ENCODE measurements at regions not wholly inside any gene's neighbourhood (a gene's known extent, or its start where the extent isn't known, plus 50 kb on each side); places are given as distances from the start of the nearest gene placed in this dataset.

DNA sequence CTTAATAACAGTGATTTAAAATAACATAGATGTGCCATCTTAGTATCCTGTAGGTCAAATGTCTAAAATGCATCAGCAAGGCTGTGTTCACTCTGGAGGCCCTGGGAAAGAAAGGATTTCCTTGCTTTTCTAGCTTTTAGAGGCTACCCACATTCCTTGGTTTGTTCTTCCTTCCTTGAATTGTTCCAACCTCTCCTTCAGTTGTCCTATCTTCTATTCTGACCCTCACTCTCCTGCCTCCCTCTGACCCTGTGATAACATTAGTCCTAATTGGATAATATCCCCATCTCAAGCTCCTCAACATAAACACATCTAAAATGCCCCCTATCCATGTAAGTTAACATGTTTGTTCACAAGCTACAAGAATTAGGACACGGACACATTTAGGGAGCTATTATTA is 733.5 kb downstream of the SOCS6 start:
- no peak overlapping the region for H3K4me3 ChIP-seq (ENCODE audit: insufficient read length, low read depth)
- no peaks in the 10 kb centered on the region; the same call in 1 of the 2 replicates for H3K9me3 ChIP-seq (ENCODE audit: insufficient read depth, low read length)
- H3K36me3 ChIP-seq (ENCODE audit: insufficient read depth, insufficient read length, low read length), result no peaks in the 10 kb centered on the region
- H3K4me1 ChIP-seq (ENCODE audit: insufficient read depth, insufficient read length), result no peaks in the 10 kb centered on the region
- H3K9ac ChIP-seq (ENCODE audit: insufficient read length, low read depth), result no peak overlapping the region
- no peaks in the 10 kb centered on the region for H3K27me3 ChIP-seq (ENCODE audit: insufficient read depth, insufficient read length)
- no peak for DNase-seq (ENCODE audit: low read depth, low spot score)
- TF ChIP-seq ZNF274 (IDR thresholded peaks at IDR 0.05; ENCODE audit: low read depth, low read length) (no peak), SUZ12 (IDR thresholded peaks at IDR 0.05; ENCODE audit: extremely low read depth, insufficient read depth, insufficient read length) (no peak), YY1 (IDR thresholded peaks at IDR 0.05; ENCODE audit: insufficient read depth, insufficient read length) (no peak)

DNA sequence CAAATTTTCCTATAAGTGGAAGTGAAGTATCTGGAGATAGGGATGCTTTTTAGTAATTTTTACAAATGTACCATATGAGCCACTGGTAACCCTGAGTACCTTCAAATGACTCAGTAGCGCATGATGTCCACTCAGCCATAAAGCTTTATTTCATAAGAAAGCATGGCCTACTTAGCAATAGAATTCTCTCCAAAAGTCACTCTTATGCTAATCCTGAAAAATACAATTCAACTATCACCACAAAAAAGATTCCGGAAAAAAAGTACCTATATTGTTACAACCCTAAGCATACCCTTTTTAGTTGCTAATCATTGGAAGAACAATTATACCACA is 732.2 kb downstream of the SOCS6 start:
- no peak for TF ChIP-seq YY1 (IDR thresholded peaks at IDR 0.05; ENCODE audit: insufficient read depth, insufficient read length)
- no peak for TF ChIP-seq SUZ12 (IDR thresholded peaks at IDR 0.05; ENCODE audit: extremely low read depth, insufficient read depth, insufficient read length)
- TF ChIP-seq ZNF274 (IDR thresholded peaks at IDR 0.05; ENCODE audit: low read depth, low read length), result no peak
- no peak for DNase-seq (ENCODE audit: low read depth, low spot score)
- H3K4me1 ChIP-seq (ENCODE audit: insufficient read depth, insufficient read length), result no peaks in the 10 kb centered on the region
- no peaks in the 10 kb centered on the region; the same call in 1 of the 2 replicates for H3K9me3 ChIP-seq (ENCODE audit: insufficient read depth, low read length)
- no peak overlapping the region for H3K9ac ChIP-seq (ENCODE audit: insufficient read length, low read depth)
- H3K4me3 ChIP-seq (ENCODE audit: insufficient read length, low read depth), result no peak overlapping the region
- no peaks in the 10 kb centered on the region for H3K27me3 ChIP-seq (ENCODE audit: insufficient read depth, insufficient read length)
- no peaks in the 10 kb centered on the region for H3K36me3 ChIP-seq (ENCODE audit: insufficient read depth, insufficient read length, low read length)

DNA sequence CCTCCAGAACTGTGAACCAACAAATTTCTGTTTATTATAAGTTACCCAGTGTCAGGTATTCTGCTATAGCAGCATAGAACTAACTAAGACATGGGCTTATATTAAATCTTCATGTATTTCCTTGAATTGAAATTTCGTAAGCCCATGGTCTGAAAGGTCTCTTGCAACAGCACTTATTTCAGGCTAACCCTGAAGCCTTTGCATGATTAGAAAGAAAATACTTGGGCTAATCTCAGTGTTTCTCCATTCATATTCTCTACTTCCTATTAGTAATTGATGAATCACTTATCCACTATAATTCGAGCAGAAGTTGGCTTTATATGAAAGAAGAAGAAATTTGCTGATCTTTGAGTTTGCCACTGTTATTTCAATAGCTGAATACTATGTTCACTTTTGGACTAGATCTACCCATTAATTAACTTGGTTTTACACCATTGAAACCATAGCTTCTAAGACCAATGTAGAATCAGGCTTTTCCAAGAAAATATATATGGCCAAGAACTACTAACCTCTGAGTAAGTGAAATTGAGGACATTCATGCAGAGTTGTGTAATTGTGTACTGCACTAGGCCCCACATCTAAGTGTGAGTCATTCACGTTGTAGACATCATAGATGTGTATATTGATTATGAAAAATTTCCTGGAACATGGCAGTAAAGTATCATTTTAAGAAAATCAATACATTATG is 731.6 kb downstream of the SOCS6 start:
- TF ChIP-seq YY1 (IDR thresholded peaks at IDR 0.05; ENCODE audit: insufficient read depth, insufficient read length) (no peak), SUZ12 (IDR thresholded peaks at IDR 0.05; ENCODE audit: extremely low read depth, insufficient read depth, insufficient read length) (no peak), ZNF274 (IDR thresholded peaks at IDR 0.05; ENCODE audit: low read depth, low read length) (no peak)
- no peak overlapping the region for H3K4me3 ChIP-seq (ENCODE audit: insufficient read length, low read depth)
- no peaks in the 10 kb centered on the region; the same call in 1 of the 2 replicates for H3K9me3 ChIP-seq (ENCODE audit: insufficient read depth, low read length)
- H3K27me3 ChIP-seq (ENCODE audit: insufficient read depth, insufficient read length), result no peaks in the 10 kb centered on the region
- DNase-seq (ENCODE audit: low read depth, low spot score), result no peak
- H3K9ac ChIP-seq (ENCODE audit: insufficient read length, low read depth), result no peak overlapping the region
- no peaks in the 10 kb centered on the region for H3K36me3 ChIP-seq (ENCODE audit: insufficient read depth, insufficient read length, low read length)
- H3K4me1 ChIP-seq (ENCODE audit: insufficient read depth, insufficient read length), result no peaks in the 10 kb centered on the region

DNA sequence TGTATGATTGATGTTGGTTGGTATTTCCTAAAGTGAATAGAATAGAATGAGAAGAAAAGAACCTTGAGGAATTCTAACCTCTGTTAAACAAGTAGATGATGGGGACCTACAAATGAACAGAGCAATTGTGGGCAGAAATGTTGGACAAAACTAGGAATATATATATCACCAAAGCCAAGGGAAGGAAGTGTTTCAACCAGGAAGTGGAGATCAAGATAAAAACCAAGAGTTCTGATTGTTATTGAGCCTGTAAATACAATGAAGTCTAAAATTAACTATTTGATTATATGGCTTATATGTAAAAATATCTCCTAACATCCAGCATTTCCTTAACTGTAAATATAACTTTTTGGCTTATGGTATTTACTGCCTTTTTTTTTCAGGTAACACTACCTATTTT is 730.0 kb downstream of the SOCS6 start:
- H3K9ac ChIP-seq (ENCODE audit: insufficient read length, low read depth), result no peak overlapping the region
- H3K4me3 ChIP-seq (ENCODE audit: insufficient read length, low read depth), result no peak overlapping the region
- H3K36me3 ChIP-seq (ENCODE audit: insufficient read depth, insufficient read length, low read length), result no peaks in the 10 kb centered on the region
- TF ChIP-seq SUZ12 (IDR thresholded peaks at IDR 0.05; ENCODE audit: extremely low read depth, insufficient read depth, insufficient read length) (no peak), ZNF274 (IDR thresholded peaks at IDR 0.05; ENCODE audit: low read depth, low read length) (no peak), YY1 (IDR thresholded peaks at IDR 0.05; ENCODE audit: insufficient read depth, insufficient read length) (no peak)
- no peak for DNase-seq (ENCODE audit: low read depth, low spot score)
- no peaks in the 10 kb centered on the region; the same call in 1 of the 2 replicates for H3K9me3 ChIP-seq (ENCODE audit: insufficient read depth, low read length)
- no peaks in the 10 kb centered on the region for H3K4me1 ChIP-seq (ENCODE audit: insufficient read depth, insufficient read length)
- no peaks in the 10 kb centered on the region for H3K27me3 ChIP-seq (ENCODE audit: insufficient read depth, insufficient read length)

DNA sequence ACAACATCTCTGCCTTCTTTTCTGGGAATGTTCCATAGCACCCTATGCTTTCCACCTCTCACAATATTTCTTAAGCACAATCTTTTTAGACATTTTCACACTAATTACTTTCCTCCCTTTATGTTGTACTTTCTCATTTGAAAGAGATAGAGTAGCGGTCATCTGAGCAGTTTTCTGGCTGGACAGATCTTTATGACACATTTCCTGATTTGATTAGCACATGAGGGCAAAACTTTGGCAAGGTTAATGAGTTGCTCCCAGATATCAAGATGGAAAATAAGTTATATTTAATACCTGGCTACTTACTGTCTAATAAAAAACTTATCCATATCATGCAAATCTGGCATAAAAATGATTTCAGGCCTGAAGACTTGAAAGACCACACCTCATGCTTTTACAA is 723.9 kb downstream of the SOCS6 start:
- Histone ChIP-seq H3K9ac (ENCODE audit: insufficient read length, low read depth) (no peak overlapping the region), H3K4me3 (ENCODE audit: insufficient read length, low read depth) (no peak overlapping the region), H3K27me3 (ENCODE audit: insufficient read depth, insufficient read length) (no peaks in the 10 kb centered on the region), H3K9me3 (ENCODE audit: insufficient read depth, low read length) (no peaks in the 10 kb centered on the region), H3K36me3 (ENCODE audit: insufficient read depth, insufficient read length, low read length) (no peaks in the 10 kb centered on the region), H3K4me1 (ENCODE audit: insufficient read depth, insufficient read length) (no peaks in the 10 kb centered on the region)
- TF ChIP-seq ZNF274 (IDR thresholded peaks at IDR 0.05; ENCODE audit: low read depth, low read length), result no peak
- no peak for TF ChIP-seq SUZ12 (IDR thresholded peaks at IDR 0.05; ENCODE audit: extremely low read depth, insufficient read depth, insufficient read length)
- no peak for TF ChIP-seq YY1 (IDR thresholded peaks at IDR 0.05; ENCODE audit: insufficient read depth, insufficient read length)
- DNase-seq (ENCODE audit: low read depth, low spot score), result no peak

DNA sequence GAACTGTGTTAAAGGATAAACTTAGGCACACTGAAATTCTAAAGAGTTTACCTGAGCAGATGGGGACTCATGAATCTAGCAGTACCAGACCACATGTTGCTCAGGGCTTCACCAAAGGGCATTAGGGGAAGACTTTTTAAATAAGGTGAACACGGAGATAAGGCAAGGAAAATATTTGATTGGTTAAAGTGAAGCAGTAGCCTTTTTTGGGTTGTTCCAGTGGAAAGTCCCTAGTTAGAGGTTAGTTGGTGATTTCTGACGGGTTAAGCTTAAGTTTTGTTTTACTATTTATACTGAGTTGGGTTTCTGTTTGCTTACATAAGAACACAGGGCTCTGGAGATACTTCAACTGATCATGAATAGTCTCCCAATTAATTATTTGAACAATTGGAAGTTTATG is 722.5 kb downstream of the SOCS6 start:
- TF ChIP-seq SUZ12 (IDR thresholded peaks at IDR 0.05; ENCODE audit: extremely low read depth, insufficient read depth, insufficient read length) (no peak), ZNF274 (IDR thresholded peaks at IDR 0.05; ENCODE audit: low read depth, low read length) (no peak), YY1 (IDR thresholded peaks at IDR 0.05; ENCODE audit: insufficient read depth, insufficient read length) (no peak)
- Histone ChIP-seq H3K4me1 (ENCODE audit: insufficient read depth, insufficient read length) (no peaks in the 10 kb centered on the region), H3K4me3 (ENCODE audit: insufficient read length, low read depth) (no peak overlapping the region), H3K36me3 (ENCODE audit: insufficient read depth, insufficient read length, low read length) (no peaks in the 10 kb centered on the region), H3K27me3 (ENCODE audit: insufficient read depth, insufficient read length) (no peaks in the 10 kb centered on the region), H3K9ac (ENCODE audit: insufficient read length, low read depth) (no peak overlapping the region), H3K9me3 (ENCODE audit: insufficient read depth, low read length) (no peaks in the 10 kb centered on the region)
- DNase-seq (ENCODE audit: low read depth, low spot score), result no peak

DNA sequence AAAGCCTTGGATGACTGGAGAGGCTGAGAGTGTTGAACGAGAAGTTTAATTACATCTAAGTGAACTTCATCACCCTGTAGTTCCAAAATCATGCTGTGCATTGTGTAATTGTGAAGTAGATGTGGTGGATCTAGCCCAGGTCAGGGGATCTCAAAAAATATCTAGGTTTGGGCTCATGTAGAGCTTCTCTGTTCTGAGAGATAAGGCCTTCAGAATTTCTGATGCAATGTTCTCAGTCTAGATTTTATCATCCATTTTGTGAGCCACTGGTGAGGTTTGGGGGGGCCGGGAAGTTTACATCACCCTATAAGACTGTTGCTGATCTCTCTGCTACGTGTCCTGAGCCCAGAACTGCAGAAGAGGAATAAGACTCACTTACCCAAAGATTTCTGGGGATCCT is 719.4 kb downstream of the SOCS6 start:
- H3K27me3 ChIP-seq (ENCODE audit: insufficient read depth, insufficient read length), result no peaks in the 10 kb centered on the region
- no peak for DNase-seq (ENCODE audit: low read depth, low spot score)

More for the DNA sequence above, 719.4 kb downstream of the SOCS6 start:
- Histone ChIP-seq H3K36me3 (ENCODE audit: insufficient read depth, insufficient read length, low read length) (no peaks in the 10 kb centered on the region), H3K4me3 (ENCODE audit: insufficient read length, low read depth) (no peak overlapping the region), H3K9ac (ENCODE audit: insufficient read length, low read depth) (no peak overlapping the region), H3K4me1 (ENCODE audit: insufficient read depth, insufficient read length) (no peaks in the 10 kb centered on the region), H3K9me3 (ENCODE audit: insufficient read depth, low read length) (no peaks in the 10 kb centered on the region)
- TF ChIP-seq SUZ12 (IDR thresholded peaks at IDR 0.05; ENCODE audit: extremely low read depth, insufficient read depth, insufficient read length), result no peak
- no peak for TF ChIP-seq YY1 (IDR thresholded peaks at IDR 0.05; ENCODE audit: insufficient read depth, insufficient read length)
- no peak for TF ChIP-seq ZNF274 (IDR thresholded peaks at IDR 0.05; ENCODE audit: low read depth, low read length)
